ENCODE measurements at regions not wholly inside any gene's neighbourhood (a gene's known extent, or its start where the extent isn't known, plus 50 kb on each side); places are given as distances from the start of the nearest gene placed in this dataset.
"Not testable (repeated sequence)": the region's sequence is repeated elsewhere in the genome, so short reads cannot be mapped to it uniquely, and the experiment has no call there.

- FAIRE-seq, result no peak
- no peak for DNase-seq (ENCODE audit: insufficient read length, low spot score)
Measured at GRCh38 chr11:12585861-12586260, 88.4 kb upstream of the TEAD1 start.

GRCh38 chr11:12587333-12587991 is 86.8 kb upstream of the TEAD1 start:
- peak; percentile 38 for DNase-seq (ENCODE audit: insufficient read length, low spot score)

GRCh38 chr11:12591706-12592105 is 82.5 kb upstream of the TEAD1 start:
- no peak for FAIRE-seq
- no peak for DNase-seq (ENCODE audit: insufficient read length, low spot score)

More at GRCh38 chr11:12587333-12587991, 86.8 kb upstream of the TEAD1 start:
- peak; percentile 49 for FAIRE-seq

- no peak for FAIRE-seq
- no peak for DNase-seq (ENCODE audit: insufficient read length, low spot score)
Measured at GRCh38 chr11:12592283-12592682, 81.9 kb upstream of the TEAD1 start.

GRCh38 chr11:12595089-12595847 is 79.0 kb upstream of the TEAD1 start:
- not testable (repeated sequence) for FAIRE-seq; DNase-seq (ENCODE audit: insufficient read length, low spot score)

GRCh38 chr11:12598330-12599256 is 75.6 kb upstream of the TEAD1 start:
- no peak for FAIRE-seq
- DNase-seq (ENCODE audit: insufficient read length, low spot score), result no peak

- FAIRE-seq (no peak), DNase-seq (ENCODE audit: insufficient read length, low spot score) (peak; percentile 46)
Measured at GRCh38 chr11:12599408-12600143, 74.6 kb upstream of the TEAD1 start.

GRCh38 chr11:12600829-12601228 is 73.4 kb upstream of the TEAD1 start:
- FAIRE-seq (no peak), DNase-seq (ENCODE audit: insufficient read length, low spot score) (no peak)

GRCh38 chr11:12602421-12602820 is 71.8 kb upstream of the TEAD1 start:
- no peak for FAIRE-seq
- DNase-seq (ENCODE audit: insufficient read length, low spot score), result no peak

GRCh38 chr11:12603143-12604088 is 70.8 kb upstream of the TEAD1 start:
- FAIRE-seq, result no peak

GRCh38 chr11:12604557-12605153 is 69.6 kb upstream of the TEAD1 start:
- FAIRE-seq (no peak), DNase-seq (ENCODE audit: insufficient read length, low spot score) (no peak)

More at GRCh38 chr11:12603143-12604088, 70.8 kb upstream of the TEAD1 start:
- DNase-seq (ENCODE audit: insufficient read length, low spot score), result no peak

GRCh38 chr11:12606597-12606996 is 67.6 kb upstream of the TEAD1 start:
- DNase-seq (ENCODE audit: insufficient read length, low spot score), result no peak
- no peak for FAIRE-seq

GRCh38 chr11:12608678-12609077 is 65.5 kb upstream of the TEAD1 start:
- FAIRE-seq; DNase-seq (ENCODE audit: insufficient read length, low spot score): not testable (repeated sequence)

GRCh38 chr11:12611352-12611751 is 62.9 kb upstream of the TEAD1 start:
- FAIRE-seq, result no peak

GRCh38 chr11:12617632-12618031 is 56.6 kb upstream of the TEAD1 start:
- no peak for DNase-seq (ENCODE audit: insufficient read length, low spot score)
- no peak for FAIRE-seq

More at GRCh38 chr11:12611352-12611751, 62.9 kb upstream of the TEAD1 start:
- DNase-seq (ENCODE audit: insufficient read length, low spot score), result no peak

- FAIRE-seq, result no peak
- DNase-seq (ENCODE audit: insufficient read length, low spot score), result no peak
Measured at GRCh38 chr11:12618743-12619540, 55.3 kb upstream of the TEAD1 start.

GRCh38 chr11:12623869-12624268 is 50.4 kb upstream of the TEAD1 start:
- DNase-seq (ENCODE audit: insufficient read length, low spot score), result no peak
- no peak for FAIRE-seq
